PC-9 (cell line): ENCODE measurements at regions not wholly inside any gene's neighbourhood (a gene's known extent, or its start where the extent isn't known, plus 50 kb on each side); places are given as distances from the start of the nearest gene placed in this dataset.

Experiments used
- BruUV-seq: library from RNA; stranded (reverse); fragments of 400-500 nt; replicated peaks from 2 replicates; lab custom pipeline; 2021; lab: Mats Ljungman, UMichigan
- CTCF ChIA-PET: fragments of 300-600 bp; sonication (Branson Sonifier 250); formaldehyde crosslinking; loops from one replicate; lab custom pipeline; 2022; ENCODE audit warnings: antibody characterized with exemption; lab: Charles Lee
- POLR2A ChIA-PET: fragments of 300-600 bp; sonication (Branson Sonifier 250); formaldehyde crosslinking; loops from one replicate; lab custom pipeline; 2022; ENCODE audit warnings: antibody characterized with exemption; ENCODE audit not compliant: unreplicated experiment; lab: Charles Lee
- DNase-seq, 2 experiments: peaks; one replicate each; pipeline versions ENCODE4 v3.0.0 to v3.0.0-alpha.2; 2015 to 2022; ENCODE audit warnings: mixed read lengths in 1 of 2
- H2AFZ ChIP-seq: fragments of 200-600 bp; sonication (generic); 2 replicates; pipeline ENCODE4 v1.8.1; 2017; ENCODE audit warnings: antibody characterized with exemption
- H3F3A ChIP-seq: fragments of 200-600 bp; sonication (generic); 2 replicates; pipeline ENCODE4 v1.8.1; 2017; ENCODE audit warnings: antibody characterized with exemption, mild to moderate bottlenecking, low read depth; ENCODE audit not compliant: insufficient read depth
- H3K27ac ChIP-seq: fragments of 200-600 bp; sonication (generic); 2 replicates; pipeline ENCODE4 v1.6.1; 2016; ENCODE audit warnings: mixed run types
- H3K27me3 ChIP-seq: fragments of 200-600 bp; sonication (generic); 2 replicates; pipeline ENCODE4 v1.6.1; 2016; ENCODE audit warnings: low read depth, mixed run types; ENCODE audit not compliant: insufficient read depth
- H3K36me3 ChIP-seq: fragments of 200-600 bp; sonication (generic); 2 replicates; pipeline ENCODE4 v1.6.1; 2016; ENCODE audit warnings: low read depth, mixed run types
- H3K4me1 ChIP-seq: fragments of 200-600 bp; sonication (generic); replicated peaks from 2 replicates; pipeline ENCODE4 v1.6.1; 2016; ENCODE audit warnings: mixed run types; ENCODE audit not compliant: insufficient read depth
- H3K4me2 ChIP-seq: fragments of 200-600 bp; sonication (generic); 2 replicates; pipeline ENCODE4 v1.6.1; 2017; ENCODE audit warnings: mixed run types
- H3K4me3 ChIP-seq: fragments of 200-600 bp; sonication (generic); 2 replicates; pipeline ENCODE4 v1.6.1; 2016; ENCODE audit warnings: mixed run types
- H3K79me2 ChIP-seq: fragments of 200-600 bp; sonication (generic); 2 replicates; pipeline ENCODE4 v1.6.1; 2017; ENCODE audit warnings: low read depth, mixed run types
- H3K9me2 ChIP-seq: fragments of 200-600 bp; sonication (generic); 2 replicates; pipeline ENCODE4 v1.8.1; 2017; ENCODE audit warnings: mild to moderate bottlenecking; ENCODE audit not compliant: insufficient read depth
- H3K9me3 ChIP-seq: fragments of 200-600 bp; sonication (generic); 2 replicates; pipeline ENCODE4 v1.8.1; 2016; ENCODE audit warnings: low read depth; ENCODE audit not compliant: insufficient read depth
- H4K20me1 ChIP-seq: fragments of 200-600 bp; sonication (generic); 2 replicates; pipeline ENCODE4 v1.8.1; 2017; ENCODE audit not compliant: insufficient read depth
- EZH2 ChIP-seq: fragments of 200-600 bp; sonication (generic); IDR thresholded peaks from 2 replicates; pipeline ENCODE4 v1.8.0; 2017; ENCODE audit warnings: antibody characterized with exemption, low read depth
- intact Hi-C: fragments of 100-400 bp; cut with micrococcal nuclease; formaldehyde crosslinking; loops from one replicate; pipeline ENCODE4 v1.10.0; 2022; ENCODE audit not compliant: unreplicated experiment
- TF ChIP-seq, protein P1 (sequence below): fragments of 200-600 bp; sonication (generic); conservative IDR thresholded peaks from 2 replicates; pipeline ENCODE4 v1.6.1; 2017; ENCODE audit warnings: mixed run types, antibody characterized with exemption, mild to moderate bottlenecking, moderate library complexity

DNA sequence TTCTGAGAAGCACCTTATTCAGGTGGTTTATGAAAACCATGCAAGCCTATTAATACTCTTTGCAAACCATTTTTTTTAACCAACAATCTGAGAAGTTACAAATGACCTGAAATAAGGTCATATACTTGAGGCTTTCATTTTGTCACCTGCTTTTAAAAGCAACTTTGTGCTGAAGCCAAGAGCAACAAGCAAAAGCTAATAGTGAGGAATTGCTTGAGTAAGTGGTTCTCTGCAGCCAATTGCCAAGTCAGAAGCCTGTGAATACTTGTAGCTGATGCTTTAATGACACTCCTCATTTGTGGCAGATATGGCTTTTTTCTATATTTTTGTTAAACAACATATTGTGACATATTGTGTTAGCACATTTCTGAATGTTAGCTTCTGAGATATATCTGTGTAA is 126.7 kb upstream of the ZNF608 start:
- intact Hi-C loops = no loop called here
- CTCF ChIA-PET = no interaction called here
- Histone ChIP-seq H4K20me1 (no peaks in the 10 kb centered on the region), H2AFZ (no peak overlapping the region), H3K9me3 (no peaks in the 10 kb centered on the region), H3K4me2 (no peak overlapping the region), H3K9me2 (no peaks in the 10 kb centered on the region), H3K79me2 (no peaks in the 10 kb centered on the region), H3K27me3 (no peaks in the 10 kb centered on the region), H3K4me1 (no peaks in the 10 kb centered on the region), H3K27ac (no peak overlapping the region), H3K4me3 (no peak overlapping the region), H3K36me3 (no peaks in the 10 kb centered on the region), H3F3A (no peaks in the 10 kb centered on the region)
- no TSS peak for BruUV-seq
- no peak for DNase-seq
- TF ChIP-seq, protein P1, sequence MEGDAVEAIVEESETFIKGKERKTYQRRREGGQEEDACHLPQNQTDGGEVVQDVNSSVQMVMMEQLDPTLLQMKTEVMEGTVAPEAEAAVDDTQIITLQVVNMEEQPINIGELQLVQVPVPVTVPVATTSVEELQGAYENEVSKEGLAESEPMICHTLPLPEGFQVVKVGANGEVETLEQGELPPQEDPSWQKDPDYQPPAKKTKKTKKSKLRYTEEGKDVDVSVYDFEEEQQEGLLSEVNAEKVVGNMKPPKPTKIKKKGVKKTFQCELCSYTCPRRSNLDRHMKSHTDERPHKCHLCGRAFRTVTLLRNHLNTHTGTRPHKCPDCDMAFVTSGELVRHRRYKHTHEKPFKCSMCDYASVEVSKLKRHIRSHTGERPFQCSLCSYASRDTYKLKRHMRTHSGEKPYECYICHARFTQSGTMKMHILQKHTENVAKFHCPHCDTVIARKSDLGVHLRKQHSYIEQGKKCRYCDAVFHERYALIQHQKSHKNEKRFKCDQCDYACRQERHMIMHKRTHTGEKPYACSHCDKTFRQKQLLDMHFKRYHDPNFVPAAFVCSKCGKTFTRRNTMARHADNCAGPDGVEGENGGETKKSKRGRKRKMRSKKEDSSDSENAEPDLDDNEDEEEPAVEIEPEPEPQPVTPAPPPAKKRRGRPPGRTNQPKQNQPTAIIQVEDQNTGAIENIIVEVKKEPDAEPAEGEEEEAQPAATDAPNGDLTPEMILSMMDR = no peak
- TF ChIP-seq EZH2 = no peak
- POLR2A ChIA-PET = no interaction called here

DNA sequence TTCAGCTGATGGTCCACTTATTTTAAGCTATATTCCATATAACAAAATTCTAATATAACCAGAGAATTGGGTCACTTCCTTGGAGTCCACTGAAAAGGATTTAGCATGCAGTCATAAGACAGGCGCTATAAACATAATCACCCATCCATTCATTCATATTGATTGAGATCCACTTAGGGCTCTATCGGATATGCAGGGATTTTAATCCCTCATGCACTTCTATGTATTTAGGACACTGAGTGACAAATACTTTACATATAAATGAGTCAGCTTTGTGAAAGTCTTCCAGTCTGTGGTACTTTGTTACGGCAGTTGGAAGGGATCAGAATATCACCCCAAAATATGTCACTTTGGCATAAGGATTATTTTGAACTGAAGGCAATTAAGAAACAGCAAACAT is 127.3 kb upstream of the ZNF608 start:
- BruUV-seq = no TSS peak

DNA sequence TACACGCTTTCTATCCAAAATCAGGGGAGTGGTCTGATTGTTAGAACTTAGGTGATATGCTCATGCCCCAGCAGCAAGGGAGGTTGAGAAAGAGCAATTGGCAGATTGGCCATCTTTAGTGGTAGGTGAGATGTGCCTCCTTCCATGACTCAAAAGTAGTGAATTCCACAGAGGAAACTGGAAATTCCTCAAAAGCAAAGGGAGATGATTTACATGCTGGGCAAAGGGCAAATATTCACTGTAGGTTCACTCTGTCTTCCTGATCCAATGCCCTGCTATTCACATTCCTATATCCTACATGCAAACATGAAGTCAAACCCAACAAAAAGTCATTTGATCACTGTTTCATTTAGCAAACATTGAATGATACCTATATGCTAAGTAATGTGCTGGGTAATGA is 130.1 kb upstream of the ZNF608 start:
- Histone ChIP-seq H3K27me3 (no peaks in the 10 kb centered on the region), H3K79me2 (no peaks in the 10 kb centered on the region), H2AFZ (no peak overlapping the region), H3K4me3 (no peak overlapping the region), H3K4me1 (no peaks in the 10 kb centered on the region), H3K27ac (no peak overlapping the region), H3K4me2 (no peak overlapping the region), H3K9me3 (no peaks in the 10 kb centered on the region), H3K9me2 (no peaks in the 10 kb centered on the region), H3F3A (no peaks in the 10 kb centered on the region), H4K20me1 (no peaks in the 10 kb centered on the region), H3K36me3 (no peaks in the 10 kb centered on the region)
- intact Hi-C loops = no loop called here
- BruUV-seq = no TSS peak
- CTCF ChIA-PET = no interaction called here
- POLR2A ChIA-PET = no interaction called here
- no peak for DNase-seq
- TF ChIP-seq, protein P1 = no peak
- no peak for TF ChIP-seq EZH2

More for the DNA sequence above, 127.3 kb upstream of the ZNF608 start:
- DNase-seq = no peak
- Histone ChIP-seq H2AFZ (no peak overlapping the region), H4K20me1 (no peaks in the 10 kb centered on the region), H3K4me2 (no peak overlapping the region), H3K79me2 (no peaks in the 10 kb centered on the region), H3K27me3 (no peaks in the 10 kb centered on the region), H3K4me1 (no peaks in the 10 kb centered on the region), H3F3A (no peaks in the 10 kb centered on the region), H3K9me3 (no peaks in the 10 kb centered on the region), H3K9me2 (no peaks in the 10 kb centered on the region), H3K27ac (no peak overlapping the region), H3K36me3 (no peaks in the 10 kb centered on the region), H3K4me3 (no peak overlapping the region)
- no peak for TF ChIP-seq EZH2
- TF ChIP-seq, protein P1 = no peak
- ChIA-PET CTCF (no interaction called here), POLR2A (no interaction called here)
- intact Hi-C loops = no loop called here
